ENCODE measurements at regions not wholly inside any gene's neighbourhood (a gene's known extent, or its start where the extent isn't known, plus 50 kb on each side); places are given as distances from the start of the nearest gene placed in this dataset.

DNA sequence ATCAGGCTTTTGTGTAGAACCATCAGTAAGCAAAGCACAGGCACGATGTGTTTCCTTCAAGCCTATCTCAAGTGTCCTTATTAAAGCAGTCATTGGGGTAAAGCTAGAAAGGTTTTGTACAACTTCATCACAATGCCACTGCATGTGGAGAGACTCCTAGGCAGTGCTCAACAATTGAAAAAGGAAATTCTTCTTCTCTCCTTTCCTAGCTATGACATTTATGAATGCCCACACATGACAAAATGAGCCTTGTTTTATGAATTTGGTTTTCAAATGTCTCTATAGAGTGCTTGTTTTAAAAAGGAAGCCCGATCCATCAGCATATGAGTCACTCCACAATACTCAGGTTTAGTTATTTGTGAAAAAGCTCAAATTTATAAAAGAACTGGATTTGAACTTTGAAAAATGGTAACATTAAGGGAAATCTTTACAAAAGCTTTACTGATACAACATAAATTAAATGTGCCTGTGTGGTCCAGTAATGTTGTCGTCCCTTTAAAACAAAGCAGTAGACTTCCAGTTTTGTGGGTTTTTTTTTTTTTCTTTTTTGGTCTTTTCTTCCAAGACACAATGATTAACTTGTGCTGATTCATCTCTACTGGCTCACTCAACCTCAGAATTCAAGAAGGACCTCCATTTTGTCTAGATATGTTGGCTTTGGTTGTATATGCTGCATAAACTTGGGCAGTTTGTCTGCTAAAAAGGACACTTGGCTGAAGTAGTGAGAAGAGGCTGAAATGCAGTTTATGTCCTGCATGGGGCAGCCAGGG is 273.8 kb downstream of the GASK1B start:
- no peak for TF ChIP-seq POLR2A (IDR thresholded peaks at IDR 0.05; ENCODE audit: low read depth, low read length)
- TF ChIP-seq POU2F2 (IDR thresholded peaks at IDR 0.05; ENCODE audit: low read depth, low read length) = no peak
- no peak for TF ChIP-seq POLR2AphosphoS5 (IDR thresholded peaks at IDR 0.05; ENCODE audit: low read depth, low read length)
- TF ChIP-seq TAF1 (IDR thresholded peaks at IDR 0.05; ENCODE audit: low read depth, low read length) = no peak
- no peak for TF ChIP-seq PAX5 (IDR thresholded peaks at IDR 0.05; ENCODE audit: insufficient read depth, low read length, severe bottlenecking)
